GM13977 (cell line): ENCODE measurements at regions not wholly inside any gene's neighbourhood (a gene's known extent, or its start where the extent isn't known, plus 50 kb on each side); places are given as distances from the start of the nearest gene placed in this dataset.

Source experiments
- DNase-seq: peaks from one replicate; pipeline ENCODE4 v3.0.0; 2012; ENCODE audit warnings: low spot score
- in situ Hi-C: fragments of 300-500 bp; cut with MboI; formaldehyde crosslinking; loops from one replicate; pipeline ENCODE4 v1.12.0; 2022; ENCODE audit warnings: low sequenced_read_pairs, low pct_unique_long_range_greater_than_20kb, mixed read lengths, inconsistent platforms; ENCODE audit not compliant: unreplicated experiment
- TF ChIP-seq, protein P1 (sequence below): IDR thresholded peaks from 2 replicates; pipeline ENCODE4 v1.5.1; 2012; ENCODE audit warnings: mild to moderate bottlenecking, control low read depth; ENCODE audit not compliant: insufficient read depth; ENCODE audit errors: extremely low read depth, missing control alignments

DNA sequence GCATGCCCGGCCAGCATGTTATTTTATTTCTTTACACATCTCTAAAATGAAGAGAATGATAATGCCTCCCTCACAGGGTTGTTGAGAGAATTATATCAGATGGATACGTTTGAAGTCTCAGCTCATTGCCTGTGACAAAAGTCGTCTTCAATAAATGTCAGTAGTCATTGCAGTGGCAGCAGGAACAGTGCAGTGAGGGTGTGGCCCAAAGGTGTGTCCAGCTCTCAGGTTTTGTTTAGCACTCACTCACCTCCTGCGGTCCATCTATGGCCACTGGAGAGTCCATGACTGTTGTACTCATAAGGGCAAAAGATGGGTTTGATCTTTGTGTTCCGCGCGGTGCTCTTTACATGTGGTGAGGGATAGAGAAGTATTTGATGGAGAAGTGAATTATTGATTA lies 77.2 kb upstream of the TIAM2 start:
- no peak for DNase-seq
- TF ChIP-seq, protein P1, sequence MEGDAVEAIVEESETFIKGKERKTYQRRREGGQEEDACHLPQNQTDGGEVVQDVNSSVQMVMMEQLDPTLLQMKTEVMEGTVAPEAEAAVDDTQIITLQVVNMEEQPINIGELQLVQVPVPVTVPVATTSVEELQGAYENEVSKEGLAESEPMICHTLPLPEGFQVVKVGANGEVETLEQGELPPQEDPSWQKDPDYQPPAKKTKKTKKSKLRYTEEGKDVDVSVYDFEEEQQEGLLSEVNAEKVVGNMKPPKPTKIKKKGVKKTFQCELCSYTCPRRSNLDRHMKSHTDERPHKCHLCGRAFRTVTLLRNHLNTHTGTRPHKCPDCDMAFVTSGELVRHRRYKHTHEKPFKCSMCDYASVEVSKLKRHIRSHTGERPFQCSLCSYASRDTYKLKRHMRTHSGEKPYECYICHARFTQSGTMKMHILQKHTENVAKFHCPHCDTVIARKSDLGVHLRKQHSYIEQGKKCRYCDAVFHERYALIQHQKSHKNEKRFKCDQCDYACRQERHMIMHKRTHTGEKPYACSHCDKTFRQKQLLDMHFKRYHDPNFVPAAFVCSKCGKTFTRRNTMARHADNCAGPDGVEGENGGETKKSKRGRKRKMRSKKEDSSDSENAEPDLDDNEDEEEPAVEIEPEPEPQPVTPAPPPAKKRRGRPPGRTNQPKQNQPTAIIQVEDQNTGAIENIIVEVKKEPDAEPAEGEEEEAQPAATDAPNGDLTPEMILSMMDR, result no peak
- in situ Hi-C loops, result loop anchor here (25.0 kb wide), 1 partner anchor 619 kb away; no protein-coding TSS in a partner anchor

DNA sequence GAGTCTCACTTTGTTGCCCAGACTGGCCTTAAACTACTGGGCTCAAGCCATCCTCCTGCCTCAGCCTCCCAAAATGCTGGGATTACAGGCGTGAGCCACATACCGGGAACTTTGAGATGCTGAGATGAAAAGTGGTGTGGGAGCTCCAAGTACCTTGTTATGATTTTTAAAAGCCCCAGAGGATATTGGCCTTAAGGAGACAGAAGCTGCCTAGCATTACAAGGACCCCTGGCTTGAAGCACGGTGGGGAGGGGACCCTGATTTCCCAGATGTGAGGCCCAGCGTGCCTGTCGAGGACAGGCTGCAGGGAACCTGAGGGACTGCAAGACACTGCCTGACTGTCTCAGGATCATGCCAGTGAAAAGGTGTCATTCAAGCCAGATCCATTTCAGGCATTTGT lies 75.3 kb upstream of the TIAM2 start:
- TF ChIP-seq, protein P1, result no peak
- no peak for DNase-seq
- in situ Hi-C loops, result loop anchor here (10.0 to 25.0 kb wide), 2 partner anchors 245 to 617 kb away; no protein-coding TSS in a partner anchor

DNA sequence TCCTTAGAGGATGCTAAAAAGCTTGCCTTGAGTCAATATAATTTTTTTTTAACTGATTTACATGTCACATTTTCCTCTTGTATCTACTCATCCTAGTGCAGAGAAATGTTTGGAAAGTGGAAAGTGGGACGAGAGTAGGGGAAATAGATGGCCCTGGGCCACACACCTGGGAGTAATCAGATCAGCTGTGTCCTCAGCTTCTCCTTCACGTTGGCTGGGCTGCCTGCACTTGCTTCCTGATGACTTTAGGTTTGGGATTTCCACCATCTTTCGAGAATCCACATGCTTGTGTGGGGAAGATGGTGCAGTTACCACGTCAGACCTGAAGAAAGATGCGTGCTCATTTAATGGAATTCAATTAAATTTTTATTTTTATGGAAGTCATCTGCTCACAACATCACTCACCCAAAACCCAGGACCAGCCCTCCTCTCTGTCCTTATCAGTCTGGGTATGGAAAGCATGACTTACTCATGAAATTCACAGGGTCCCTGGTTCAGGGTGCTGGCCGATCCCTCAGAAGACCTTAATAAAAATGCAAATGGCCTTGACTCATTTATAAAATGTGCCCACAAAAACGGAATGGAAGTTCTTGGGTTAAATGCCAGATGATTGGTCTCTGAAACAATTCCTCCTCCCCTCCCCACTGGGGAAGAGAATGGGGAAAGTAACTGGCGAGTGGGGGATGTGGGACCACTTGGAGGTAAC lies 74.5 kb upstream of the TIAM2 start:
- TF ChIP-seq, protein P1, result no peak
- in situ Hi-C loops, result loop anchor here (10.0 to 25.0 kb wide), 2 partner anchors 246 to 617 kb away; no protein-coding TSS in a partner anchor
- DNase-seq, result no peak

DNA sequence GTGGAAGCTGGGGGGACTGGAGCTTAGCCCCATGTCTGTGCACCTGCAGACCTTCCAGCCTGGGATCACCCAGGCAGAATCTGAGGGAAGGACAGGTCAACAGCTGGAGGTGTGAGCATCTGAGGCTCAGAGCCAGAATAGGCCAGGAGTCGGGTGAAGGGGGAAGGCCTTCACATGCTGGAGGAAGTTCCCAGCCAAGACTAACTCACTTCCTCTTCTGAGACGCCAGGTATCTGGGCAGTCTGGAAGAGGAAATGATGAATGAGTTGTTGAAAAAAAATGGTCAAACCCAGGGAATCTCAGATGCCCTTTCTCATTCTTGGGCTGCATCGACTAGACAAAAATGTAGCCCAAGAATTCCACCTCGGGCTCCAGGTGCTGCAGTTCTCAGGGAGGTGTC lies 73.6 kb upstream of the TIAM2 start:
- TF ChIP-seq, protein P1, result no peak
- no peak for DNase-seq
- in situ Hi-C loops, result loop anchor here (10.0 to 25.0 kb wide), 2 partner anchors 247 to 616 kb away; no protein-coding TSS in a partner anchor

DNA sequence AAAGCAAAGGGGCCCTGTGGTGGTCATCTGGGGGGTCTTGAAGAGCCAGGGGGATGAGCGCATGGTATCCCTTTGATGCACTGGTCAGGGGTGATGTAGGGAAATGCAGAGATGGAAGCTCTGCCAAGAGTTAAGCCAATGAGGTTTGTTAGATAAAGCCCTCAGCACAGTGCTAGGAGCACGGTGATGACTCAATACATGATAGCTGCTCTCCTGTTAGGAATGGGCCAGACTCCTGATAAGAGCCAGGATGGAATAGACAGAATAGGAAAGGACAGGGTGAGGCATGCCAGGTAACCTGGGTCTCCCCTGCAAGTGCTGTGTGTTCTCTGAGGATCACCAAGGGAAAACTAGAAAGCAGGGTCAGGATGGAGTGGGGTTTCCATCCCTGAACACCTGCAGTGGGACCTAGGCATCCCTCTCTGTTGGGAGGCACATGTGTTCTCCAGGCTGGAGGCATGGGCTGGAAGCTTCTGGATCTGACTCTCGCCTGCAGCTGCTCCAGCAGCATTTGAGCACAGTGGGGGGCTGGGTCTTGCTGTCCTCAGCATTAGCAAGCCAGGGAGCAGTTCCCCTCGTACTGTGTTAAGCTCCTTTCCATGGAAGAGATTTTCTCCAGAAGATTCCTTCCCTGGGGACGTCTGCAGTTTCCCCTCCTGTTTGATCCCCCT lies 71.8 kb upstream of the TIAM2 start:
- in situ Hi-C loops, result loop anchor here (10.0 to 25.0 kb wide), 2 partner anchors 249 to 614 kb away; no protein-coding TSS in a partner anchor
- TF ChIP-seq, protein P1, result no peak
- DNase-seq, result no peak

DNA sequence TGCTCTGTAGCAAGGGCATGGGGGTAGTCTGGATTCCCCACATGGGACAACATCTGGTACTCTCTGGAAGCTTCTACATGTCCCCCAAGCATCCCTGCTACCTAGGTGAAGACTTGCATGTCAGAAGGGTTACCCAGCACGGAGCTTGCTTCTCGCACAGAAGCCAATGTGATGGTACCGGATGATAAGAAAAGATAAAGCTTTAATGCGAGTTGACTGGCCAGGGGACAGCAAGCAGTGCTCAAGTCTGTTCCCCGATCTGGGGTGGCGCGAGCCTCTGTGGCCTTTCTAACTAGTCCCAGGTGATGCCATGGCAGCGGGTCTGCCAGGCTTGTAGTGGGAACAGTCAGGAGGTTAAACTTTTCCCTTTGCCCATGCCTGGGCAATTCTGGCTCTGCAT lies 70.0 kb upstream of the TIAM2 start:
- in situ Hi-C loops, result loop anchor here (5.0 to 10.0 kb wide), 2 partner anchors 250 to 252 kb away; no protein-coding TSS in a partner anchor
- TF ChIP-seq, protein P1, result no peak
- DNase-seq, result no peak
